A673 (cell line): ENCODE measurements at regions not wholly inside any gene's neighbourhood (a gene's known extent, or its start where the extent isn't known, plus 50 kb on each side); places are given as distances from the start of the nearest gene placed in this dataset.

Experiments
- BruUV-seq: library from RNA; stranded (reverse); fragments of 400-500 nt; replicated peaks from 2 replicates; lab custom pipeline; 2021; lab: Mats Ljungman, UMichigan
- CTCF ChIA-PET: fragments of 300-600 bp; sonication (Branson Sonifier 250); formaldehyde crosslinking; loops from one replicate; lab custom pipeline; 2022; ENCODE audit warnings: antibody characterized with exemption; lab: Charles Lee
- POLR2A ChIA-PET: fragments of 300-600 bp; sonication (Branson Sonifier 250); formaldehyde crosslinking; loops from one replicate; lab custom pipeline; 2022; ENCODE audit warnings: antibody characterized with exemption; ENCODE audit not compliant: low non-redundant PET; lab: Charles Lee
- DNase-seq: peaks from one replicate; pipeline ENCODE4 v3.0.0-alpha.2; 2015; ENCODE audit warnings: low spot score
- H3K27ac ChIP-seq: fragments of 200-600 bp; sonication (generic); 2 replicates; pipeline ENCODE4 v1.5.1; 2016; ENCODE audit warnings: mixed run types, low read depth, mild to moderate bottlenecking, mixed read lengths, antibody characterized with exemption, low read length; ENCODE audit not compliant: poor library complexity, severe bottlenecking
- H3K27me3 ChIP-seq: fragments of 200-600 bp; sonication (generic); replicated peaks from 2 replicates; pipeline ENCODE4 v1.6.1; 2017; ENCODE audit warnings: mixed run types, low read depth, mild to moderate bottlenecking, mixed read lengths, antibody characterized with exemption, low read length; ENCODE audit not compliant: insufficient read depth, poor library complexity
- H3K36me3 ChIP-seq: fragments of 200-600 bp; sonication (generic); 2 replicates; pipeline ENCODE4 v1.6.1; 2016; ENCODE audit warnings: mixed run types, mild to moderate bottlenecking, mixed read lengths, antibody characterized with exemption, low read length; ENCODE audit not compliant: insufficient read depth, poor library complexity, severe bottlenecking
- H3K4me1 ChIP-seq: fragments of 200-600 bp; sonication (generic); 2 replicates; pipeline ENCODE4 v1.6.1; 2017; ENCODE audit warnings: mixed run types, mild to moderate bottlenecking, mixed read lengths, antibody characterized with exemption, low read length; ENCODE audit not compliant: insufficient read depth, poor library complexity, severe bottlenecking
- H3K4me3 ChIP-seq: fragments of 200-600 bp; sonication (generic); 2 replicates; pipeline ENCODE4 v1.5.1; 2016; ENCODE audit warnings: low read depth, mixed run types, mild to moderate bottlenecking, mixed read lengths, low read length; ENCODE audit not compliant: poor library complexity, severe bottlenecking
- H3K9me3 ChIP-seq: fragments of 200-600 bp; sonication (generic); 2 replicates; pipeline ENCODE4 v1.6.1; 2016; ENCODE audit warnings: mixed run types, low read depth, mild to moderate bottlenecking, mixed read lengths, antibody characterized with exemption, low read length; ENCODE audit not compliant: poor library complexity, severe bottlenecking
- EZH2 ChIP-seq: fragments of 200-600 bp; sonication (generic); IDR thresholded peaks from 2 replicates; pipeline ENCODE4 v1.6.1; 2017; ENCODE audit warnings: borderline replicate concordance, low read depth, mild to moderate bottlenecking, mixed read lengths, antibody characterized with exemption, low read length; ENCODE audit not compliant: poor library complexity, severe bottlenecking
- intact Hi-C: fragments of 100-400 bp; cut with micrococcal nuclease; formaldehyde crosslinking; loops from one replicate; pipeline ENCODE4 v1.10.0; 2022; ENCODE audit not compliant: unreplicated experiment
- TF ChIP-seq, protein P1 (sequence below): fragments of 300-800, 200-600 bp; sonication (generic); conservative IDR thresholded peaks from 2 replicates; pipeline ENCODE4 v1.5.1; 2017; ENCODE audit warnings: low read depth, mild to moderate bottlenecking, antibody characterized with exemption, low read length, moderate library complexity, mixed read lengths

DNA sequence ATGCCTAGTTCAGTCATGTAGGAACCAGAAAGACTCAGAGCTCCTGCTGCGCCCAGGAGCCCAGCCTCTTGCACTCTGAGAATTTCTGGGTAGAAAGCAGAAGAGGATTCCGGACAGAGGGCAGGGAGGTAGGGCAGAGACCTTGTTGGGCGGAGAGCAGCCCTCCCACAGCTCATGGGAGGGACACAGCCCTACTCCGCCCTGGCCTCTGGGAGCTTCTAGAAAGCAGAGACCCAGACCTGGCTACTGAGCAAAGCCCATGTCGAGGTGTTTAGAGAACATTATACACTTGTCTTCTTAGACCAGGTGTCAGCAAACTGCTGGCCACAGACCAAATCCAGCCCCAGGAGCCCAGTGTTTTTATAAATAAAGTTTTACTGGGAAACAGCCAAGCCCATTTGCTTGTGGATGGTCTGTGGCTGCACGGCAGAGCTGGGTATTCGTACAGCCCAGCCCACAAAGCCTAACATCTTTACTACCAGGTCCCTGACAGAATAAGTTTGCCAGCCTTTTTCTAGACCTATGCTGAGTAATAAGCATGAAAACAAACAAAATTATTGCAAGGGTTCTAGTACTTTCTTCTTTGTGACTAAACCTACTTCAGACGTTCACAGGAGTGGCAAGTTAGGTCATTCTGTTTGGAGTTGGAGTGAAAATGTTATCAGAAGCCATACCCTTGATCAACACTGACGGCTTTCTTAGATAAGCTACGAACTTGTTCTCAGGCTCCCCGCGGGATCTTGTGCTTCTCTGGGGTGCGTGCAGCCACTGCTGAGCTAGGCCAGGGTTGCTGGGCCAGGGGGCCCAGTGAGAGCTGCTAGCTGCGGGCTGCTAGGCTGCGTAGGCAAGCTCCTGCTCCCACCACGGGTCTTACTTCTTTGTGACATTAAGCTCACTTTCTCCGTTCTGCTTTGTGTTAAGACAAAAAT lies 235.1 kb upstream of the FOXQ1 start:
- Histone ChIP-seq H3K36me3 (no peaks in the 10 kb centered on the region), H3K27me3 (no peaks in the 10 kb centered on the region), H3K9me3 (no peaks in the 10 kb centered on the region), H3K27ac (no peak overlapping the region), H3K4me3 (no peak overlapping the region), H3K4me1 (no peaks in the 10 kb centered on the region)
- CTCF ChIA-PET, result no interaction called here
- intact Hi-C loops, result no loop called here
- POLR2A ChIA-PET, result no interaction called here
- BruUV-seq, result no TSS peak
- TF ChIP-seq EZH2, result no peak
- TF ChIP-seq, protein P1, sequence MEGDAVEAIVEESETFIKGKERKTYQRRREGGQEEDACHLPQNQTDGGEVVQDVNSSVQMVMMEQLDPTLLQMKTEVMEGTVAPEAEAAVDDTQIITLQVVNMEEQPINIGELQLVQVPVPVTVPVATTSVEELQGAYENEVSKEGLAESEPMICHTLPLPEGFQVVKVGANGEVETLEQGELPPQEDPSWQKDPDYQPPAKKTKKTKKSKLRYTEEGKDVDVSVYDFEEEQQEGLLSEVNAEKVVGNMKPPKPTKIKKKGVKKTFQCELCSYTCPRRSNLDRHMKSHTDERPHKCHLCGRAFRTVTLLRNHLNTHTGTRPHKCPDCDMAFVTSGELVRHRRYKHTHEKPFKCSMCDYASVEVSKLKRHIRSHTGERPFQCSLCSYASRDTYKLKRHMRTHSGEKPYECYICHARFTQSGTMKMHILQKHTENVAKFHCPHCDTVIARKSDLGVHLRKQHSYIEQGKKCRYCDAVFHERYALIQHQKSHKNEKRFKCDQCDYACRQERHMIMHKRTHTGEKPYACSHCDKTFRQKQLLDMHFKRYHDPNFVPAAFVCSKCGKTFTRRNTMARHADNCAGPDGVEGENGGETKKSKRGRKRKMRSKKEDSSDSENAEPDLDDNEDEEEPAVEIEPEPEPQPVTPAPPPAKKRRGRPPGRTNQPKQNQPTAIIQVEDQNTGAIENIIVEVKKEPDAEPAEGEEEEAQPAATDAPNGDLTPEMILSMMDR, result no peak
- DNase-seq, result no peak

DNA sequence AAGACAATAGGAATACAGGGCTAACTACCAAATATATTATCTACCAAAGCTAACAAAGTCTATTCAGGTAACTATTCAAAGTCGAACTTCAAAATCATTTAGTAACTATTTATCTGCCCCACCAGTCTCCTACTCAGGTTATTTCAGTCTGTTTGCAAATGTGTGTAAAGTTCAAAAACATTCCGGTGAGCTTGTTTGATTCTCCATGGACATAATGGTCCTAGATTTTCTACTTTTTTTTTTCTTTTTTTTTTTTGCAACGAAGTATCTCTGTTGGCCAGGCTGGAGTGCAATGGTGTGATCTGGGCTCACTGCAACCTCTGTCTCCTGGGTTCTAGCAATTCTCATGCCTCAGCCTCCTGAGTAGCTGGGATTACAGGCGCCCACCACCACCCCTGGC lies 236.0 kb upstream of the FOXQ1 start:
- no peak overlapping the region for H3K4me3 ChIP-seq
- ChIA-PET CTCF (no interaction called here), POLR2A (no interaction called here)
- no TSS peak for BruUV-seq
- no peak overlapping the region for H3K27ac ChIP-seq
- H3K4me1 ChIP-seq, result no peaks in the 10 kb centered on the region
- no peaks in the 10 kb centered on the region for H3K27me3 ChIP-seq
- no peaks in the 10 kb centered on the region for H3K9me3 ChIP-seq
- no peaks in the 10 kb centered on the region for H3K36me3 ChIP-seq
- intact Hi-C loops, result no loop called here
- DNase-seq, result no peak
- no peak for TF ChIP-seq EZH2
- TF ChIP-seq, protein P1, result no peak

DNA sequence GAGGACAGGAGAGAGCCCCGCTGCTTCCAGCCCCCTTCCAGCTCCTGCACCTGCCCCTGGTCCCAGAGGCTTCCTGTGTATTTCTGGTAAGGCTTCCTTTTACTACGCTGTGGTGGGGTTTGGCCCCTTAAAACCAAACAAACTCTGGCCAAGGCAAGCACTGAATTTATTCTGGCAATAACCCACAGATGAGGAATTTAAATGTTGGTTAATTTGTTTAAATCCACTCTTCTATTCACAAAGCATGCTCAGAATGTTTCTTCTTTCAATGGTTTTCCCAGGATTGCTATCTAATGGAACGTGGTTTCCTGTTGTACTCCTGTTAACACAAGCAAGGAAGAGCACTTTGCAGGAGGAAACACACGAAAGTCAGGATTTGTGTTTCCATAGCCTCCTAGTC lies 236.5 kb upstream of the FOXQ1 start:
- BruUV-seq, result no TSS peak
- Histone ChIP-seq H3K9me3 (no peaks in the 10 kb centered on the region), H3K36me3 (no peaks in the 10 kb centered on the region), H3K27ac (no peak overlapping the region), H3K27me3 (no peaks in the 10 kb centered on the region), H3K4me1 (no peaks in the 10 kb centered on the region), H3K4me3 (no peak overlapping the region)
- intact Hi-C loops, result no loop called here
- DNase-seq, result no peak
- TF ChIP-seq EZH2, result no peak
- TF ChIP-seq, protein P1, result no peak
- ChIA-PET CTCF (no interaction called here), POLR2A (no interaction called here)
